Thyroid gland (tissue), 4 donors: ENCODE measurements at regions not wholly inside any gene's neighbourhood (a gene's known extent, or its start where the extent isn't known, plus 50 kb on each side); places are given as distances from the start of the nearest gene placed in this dataset.

Experiments
- DNase-seq, 2 donors: peaks; one replicate each; pipeline ENCODE4 v3.0.0-alpha.2; 2019
- H3K27ac ChIP-seq, 3 donors: fragments of 200-600 bp; sonication (generic); 1 replicate in 2 of 3; 2 replicates in 1 of 3; pipeline ENCODE4 v1.5.1; 2016 to 2019; ENCODE audit warnings: mild to moderate bottlenecking in 1 of 3, moderate library complexity in 1 of 3
- H3K27me3 ChIP-seq: fragments of 200-600 bp; sonication (generic); one replicate; pipeline ENCODE4 v1.5.1; 2019
- H3K36me3 ChIP-seq, 2 donors: fragments of 200-600 bp; sonication (generic); one replicate each; pipeline ENCODE4 v1.5.1; 2016 to 2019
- H3K4me1 ChIP-seq, 2 donors: fragments of 200-600 bp; sonication (generic); one replicate each; pipeline ENCODE4 v1.5.1; 2017 to 2019
- H3K4me3 ChIP-seq, 3 donors: fragments of 200-600 bp; sonication (generic); replicated peaks in 1 of 3; 1 replicate in 2 of 3; 2 replicates in 1 of 3; pipeline ENCODE4 v1.5.1; 2016; ENCODE audit warnings: mild to moderate bottlenecking in 1 of 3
- H3K9me3 ChIP-seq: fragments of 200-600 bp; sonication (generic); one replicate; pipeline ENCODE4 v1.5.1; 2017
- POLR2A ChIP-seq, 2 donors: fragments of 450-650 bp; IDR thresholded peaks; one replicate each; pipeline ENCODE4 v1.6.1; 2017; ENCODE audit warnings: antibody characterized with exemption in 2 of 2, mild to moderate bottlenecking in 2 of 2, moderate library complexity in 1 of 2
- WGBS, 2 donors: methylation state at CpG; one replicate each; pipeline ENCODE4 v1.1.5; 2017; 5-methylcytosine and 5-hydroxymethylcytosine counted together
- intact Hi-C: fragments of 100-400 bp; cut with DNase I; formaldehyde crosslinking; loops from one replicate; pipeline ENCODE4 v1.15.1; 2023
- TF ChIP-seq, protein P1 (sequence below), 6 experiments: fragments of 200-600 bp in 3 of 6; fragments of 450-650 bp in 3 of 6; sonication (generic) in 3 of 6; IDR thresholded peaks; one replicate each; pipeline ENCODE4 v1.5.1; 2016 to 2019; ENCODE audit warnings: antibody characterized with exemption in 6 of 6, mild to moderate bottlenecking in 2 of 6, inconsistent platforms in 1 of 6, moderate library complexity in 1 of 6

DNA sequence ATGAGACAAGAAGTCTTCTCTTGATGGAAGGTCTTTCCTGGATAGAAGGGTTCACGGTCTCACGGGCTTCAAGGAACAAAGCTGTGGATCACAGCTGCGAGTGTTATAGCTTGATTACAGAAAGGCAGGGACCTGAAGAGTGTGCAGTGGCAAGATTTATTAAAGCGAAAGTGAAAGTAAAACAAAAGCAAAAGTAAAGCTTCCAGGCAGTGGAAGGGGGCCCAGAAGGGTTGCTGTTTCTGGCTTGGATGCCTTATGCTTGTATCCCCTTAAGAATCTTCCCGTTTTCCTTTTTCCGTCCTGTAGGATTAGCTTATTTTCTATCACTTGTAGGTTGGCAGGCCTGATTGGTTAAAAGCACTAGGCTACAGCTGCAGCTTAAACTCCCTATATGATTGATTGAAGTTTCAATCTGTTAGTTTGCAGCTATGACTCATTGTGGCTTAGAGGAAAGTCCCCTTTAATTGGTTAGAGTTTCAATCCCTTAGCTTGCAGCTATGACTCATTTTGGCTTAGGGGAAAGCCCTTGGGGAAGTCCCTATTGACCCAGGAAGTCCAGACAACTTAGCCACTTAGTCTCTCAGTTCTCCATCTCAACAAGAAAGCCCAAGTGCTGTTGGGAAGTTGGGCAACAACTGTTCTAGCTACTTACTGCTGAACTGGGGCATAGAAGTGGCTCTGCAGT is 183.7 kb upstream of the NLGN4Y start:
- DNase-seq, result peak; percentile 1 to 3
- 72 to 80% methylated on average over 6 of the region's 6 CpGs for WGBS, 2 donors
- no peak overlapping the region for H3K27ac ChIP-seq
- no peaks in the 10 kb centered on the region for H3K9me3 ChIP-seq
- H3K4me3 ChIP-seq, result no peak overlapping the region
- H3K27me3 ChIP-seq, result no peaks in the 10 kb centered on the region
- H3K36me3 ChIP-seq, result no peaks in the 10 kb centered on the region
- TF ChIP-seq POLR2A (IDR thresholded peaks at IDR 0.05), result no peak
- TF ChIP-seq, protein P1, sequence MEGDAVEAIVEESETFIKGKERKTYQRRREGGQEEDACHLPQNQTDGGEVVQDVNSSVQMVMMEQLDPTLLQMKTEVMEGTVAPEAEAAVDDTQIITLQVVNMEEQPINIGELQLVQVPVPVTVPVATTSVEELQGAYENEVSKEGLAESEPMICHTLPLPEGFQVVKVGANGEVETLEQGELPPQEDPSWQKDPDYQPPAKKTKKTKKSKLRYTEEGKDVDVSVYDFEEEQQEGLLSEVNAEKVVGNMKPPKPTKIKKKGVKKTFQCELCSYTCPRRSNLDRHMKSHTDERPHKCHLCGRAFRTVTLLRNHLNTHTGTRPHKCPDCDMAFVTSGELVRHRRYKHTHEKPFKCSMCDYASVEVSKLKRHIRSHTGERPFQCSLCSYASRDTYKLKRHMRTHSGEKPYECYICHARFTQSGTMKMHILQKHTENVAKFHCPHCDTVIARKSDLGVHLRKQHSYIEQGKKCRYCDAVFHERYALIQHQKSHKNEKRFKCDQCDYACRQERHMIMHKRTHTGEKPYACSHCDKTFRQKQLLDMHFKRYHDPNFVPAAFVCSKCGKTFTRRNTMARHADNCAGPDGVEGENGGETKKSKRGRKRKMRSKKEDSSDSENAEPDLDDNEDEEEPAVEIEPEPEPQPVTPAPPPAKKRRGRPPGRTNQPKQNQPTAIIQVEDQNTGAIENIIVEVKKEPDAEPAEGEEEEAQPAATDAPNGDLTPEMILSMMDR (IDR thresholded peaks at IDR 0.05), result no peak
- H3K4me1 ChIP-seq, result no peaks in the 10 kb centered on the region
- intact Hi-C loops, result no loop called here

DNA sequence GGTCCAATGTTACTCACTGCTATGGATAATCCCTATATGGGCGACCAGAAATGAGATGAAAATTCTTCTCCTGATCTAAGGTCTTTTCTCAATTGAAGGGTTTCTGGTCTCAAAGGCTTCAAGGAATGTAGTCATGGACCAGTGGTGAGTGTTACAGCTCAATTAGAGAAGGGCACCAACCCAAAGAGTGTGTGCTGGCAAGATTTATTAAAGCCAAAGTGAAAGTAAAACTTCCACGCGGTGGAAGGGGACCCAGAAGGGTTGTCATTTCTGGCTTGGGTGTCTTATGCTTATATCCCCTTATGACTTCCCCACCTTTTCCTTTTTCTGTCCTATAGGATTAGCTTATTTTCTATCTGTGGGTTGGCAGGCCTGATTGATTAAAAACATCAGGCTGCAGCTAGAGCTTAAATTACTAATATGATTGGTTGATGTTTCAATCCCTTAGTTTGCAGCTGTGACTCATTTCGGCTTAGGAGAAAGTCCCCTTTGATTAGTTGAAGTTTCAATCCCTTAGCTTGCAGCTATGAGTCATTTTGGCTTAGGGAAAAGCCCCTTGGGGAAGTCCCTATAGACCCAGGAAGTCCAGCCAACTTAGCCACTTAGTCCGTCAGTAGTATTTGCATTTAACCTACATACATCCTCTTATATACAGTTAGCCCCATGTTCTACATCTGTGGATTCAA is 179.5 kb upstream of the NLGN4Y start:
- intact Hi-C loops, result no loop called here
- Histone ChIP-seq H3K27me3 (no peaks in the 10 kb centered on the region), H3K27ac (no peak overlapping the region), H3K36me3 (no peaks in the 10 kb centered on the region), H3K4me1 (no peaks in the 10 kb centered on the region), H3K4me3 (no peak overlapping the region), H3K9me3 (no peaks in the 10 kb centered on the region)
- TF ChIP-seq POLR2A (IDR thresholded peaks at IDR 0.05), result no peak
- TF ChIP-seq, protein P1 (IDR thresholded peaks at IDR 0.05), result no peak
- 28 to 59% methylated on average over 5 of the region's 5 CpGs for WGBS, 2 donors
- DNase-seq, result peak; percentile 19 to 26

DNA sequence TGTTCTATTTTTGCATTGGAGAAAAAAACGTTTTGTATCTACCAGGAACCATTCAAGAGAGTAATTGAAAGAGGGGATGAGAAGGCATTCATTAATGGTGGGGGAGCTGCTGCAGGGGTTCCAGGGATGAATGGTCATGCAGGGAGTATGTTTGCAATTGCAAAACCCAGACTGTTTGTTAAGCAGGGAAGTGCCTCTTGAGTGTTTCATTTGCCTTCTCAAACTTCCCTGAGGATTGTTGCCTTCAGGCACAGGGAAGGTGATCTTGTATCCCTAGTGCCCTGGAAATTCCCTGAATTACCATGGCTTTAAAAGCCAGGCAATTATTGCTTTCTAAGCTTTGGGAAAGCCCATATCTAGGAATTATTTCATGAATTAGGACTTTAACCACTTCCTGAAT is 172.7 kb upstream of the NLGN4Y start:
- no peaks in the 10 kb centered on the region for H3K36me3 ChIP-seq
- TF ChIP-seq POLR2A (IDR thresholded peaks at IDR 0.05), result no peak
- TF ChIP-seq, protein P1 (IDR thresholded peaks at IDR 0.05), result no peak
- H3K27me3 ChIP-seq, result no peaks in the 10 kb centered on the region
- no peaks in the 10 kb centered on the region for H3K9me3 ChIP-seq
- no peaks in the 10 kb centered on the region for H3K4me1 ChIP-seq
- H3K27ac ChIP-seq, result no peak overlapping the region
- peak in 1 of 2 donors; percentile 1 for DNase-seq
- intact Hi-C loops, result no loop called here
- WGBS, 2 donors, result 10 to 14% methylated on average over 1 of the region's 1 CpG
- H3K4me3 ChIP-seq, result no peak overlapping the region

DNA sequence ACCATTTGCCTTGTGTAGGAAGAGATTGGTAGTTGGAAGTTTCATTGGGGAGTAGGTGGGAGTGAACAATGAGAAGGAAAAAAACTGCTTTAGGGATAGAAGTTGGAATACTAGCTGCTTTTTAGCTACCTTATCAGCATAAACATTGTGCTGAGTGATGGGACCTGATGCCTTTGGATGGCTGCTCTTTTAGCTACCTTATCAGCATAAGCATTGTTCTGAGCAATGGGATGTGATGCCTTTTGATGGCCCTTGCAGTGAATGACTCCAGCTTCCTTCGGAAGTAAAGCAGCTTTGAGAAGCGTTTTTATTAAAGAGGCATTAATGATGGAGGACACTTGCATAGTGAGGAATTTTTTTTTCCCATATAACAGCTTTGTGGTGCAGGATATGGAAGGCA is 168.2 kb upstream of the NLGN4Y start:
- Histone ChIP-seq H3K36me3 (no peaks in the 10 kb centered on the region), H3K9me3 (no peaks in the 10 kb centered on the region), H3K27me3 (no peaks in the 10 kb centered on the region), H3K4me3 (no peak overlapping the region), H3K4me1 (no peaks in the 10 kb centered on the region), H3K27ac (no peak overlapping the region)
- TF ChIP-seq, protein P1 (IDR thresholded peaks at IDR 0.05), result no peak
- TF ChIP-seq POLR2A (IDR thresholded peaks at IDR 0.05), result no peak
- no peak for DNase-seq
- intact Hi-C loops, result no loop called here
- WGBS, 2 donors, result 72 to 86% methylated on average over 2 of the region's 2 CpGs

DNA sequence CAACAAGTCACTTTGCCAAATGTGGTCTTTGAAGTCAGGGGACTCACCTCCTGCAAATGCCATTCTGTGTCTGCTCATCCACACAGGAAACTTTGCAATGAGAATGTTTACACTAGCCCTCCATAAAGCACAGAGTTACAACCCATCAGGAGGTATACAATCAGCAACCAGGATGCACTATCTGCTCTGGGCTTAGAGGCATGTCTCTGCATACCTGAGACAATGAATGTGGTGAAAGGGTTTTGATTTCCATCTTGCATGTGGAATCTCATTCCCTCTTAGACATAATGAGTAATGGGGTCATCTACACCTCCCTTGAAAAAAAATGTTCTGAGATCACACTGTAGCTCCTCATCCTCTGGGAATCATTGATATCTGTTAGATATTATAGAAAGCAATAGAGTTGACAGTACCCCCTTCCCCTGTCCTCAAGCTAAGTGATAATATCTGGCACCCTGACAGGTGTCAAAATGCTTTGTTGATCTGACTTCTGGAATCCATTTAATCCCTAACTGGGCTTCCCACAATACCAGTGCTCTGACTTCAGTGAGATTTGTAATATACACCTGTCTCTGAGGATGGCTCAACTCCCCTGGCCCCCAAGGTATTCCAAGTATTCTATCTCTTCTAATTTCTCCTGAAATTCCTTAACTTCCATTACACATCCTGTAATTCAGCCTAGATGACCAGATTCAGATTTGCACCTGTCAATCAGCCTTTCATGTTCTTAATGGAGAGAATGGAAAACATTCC is 163.4 kb upstream of the NLGN4Y start:
- no peak overlapping the region for H3K27ac ChIP-seq
- no peak for DNase-seq
- H3K4me3 ChIP-seq, result no peak overlapping the region
- intact Hi-C loops, result no loop called here
- no peak for TF ChIP-seq POLR2A (IDR thresholded peaks at IDR 0.05)
- TF ChIP-seq, protein P1 (IDR thresholded peaks at IDR 0.05), result no peak
- no peaks in the 10 kb centered on the region for H3K9me3 ChIP-seq
- no peaks in the 10 kb centered on the region for H3K4me1 ChIP-seq
- no peaks in the 10 kb centered on the region for H3K36me3 ChIP-seq
- H3K27me3 ChIP-seq, result no peaks in the 10 kb centered on the region
